G401.6 (cell line): ENCODE measurements at regions not wholly inside any gene's neighbourhood (a gene's known extent, or its start where the extent isn't known, plus 50 kb on each side); places are given as distances from the start of the nearest gene placed in this dataset.

Experiments
- FAIRE-seq: peaks from 2 replicates; lab custom pipeline; 2012; peaks lifted over from hg19 to GRCh38; lab: Jason Lieb, UNC

- no peak for FAIRE-seq
Observed at GRCh38 chr13:50071379-50071778, 56.1 kb downstream of the KCNRG start.

- no peak for FAIRE-seq
Observed at GRCh38 chr13:50072676-50073075, 57.4 kb downstream of the KCNRG start.

GRCh38 chr13:50073340-50073739, 58.1 kb downstream of the KCNRG start:
- no peak for FAIRE-seq

- no peak for FAIRE-seq
Observed at GRCh38 chr13:50074843-50075242, 59.6 kb downstream of the KCNRG start.

- no peak for FAIRE-seq
Observed at GRCh38 chr13:50075619-50076097, 60.4 kb downstream of the KCNRG start.

GRCh38 chr13:50077431-50077830, 62.2 kb downstream of the KCNRG start:
- peak; percentile 75 for FAIRE-seq

- no peak for FAIRE-seq
Observed at GRCh38 chr13:50078231-50078894, 63.1 kb downstream of the KCNRG start.

GRCh38 chr13:50078895-50079654, 63.8 kb downstream of the KCNRG start:
- FAIRE-seq, result peak; percentile 68

GRCh38 chr13:50079655-50080202, 64.5 kb downstream of the KCNRG start:
- peak; percentile 23 for FAIRE-seq

GRCh38 chr13:50080203-50080910, 65.1 kb downstream of the KCNRG start:
- no peak for FAIRE-seq

GRCh38 chr13:50080911-50081678, 65.9 kb downstream of the KCNRG start:
- no peak for FAIRE-seq

- FAIRE-seq, result peak; percentile 99
Observed at GRCh38 chr13:50081679-50082425, 66.6 kb downstream of the KCNRG start.

- FAIRE-seq, result peak; percentile 70
Observed at GRCh38 chr13:50082426-50083281, 67.4 kb downstream of the KCNRG start.

GRCh38 chr13:50085063-50085462, 69.8 kb downstream of the KCNRG start:
- peak; percentile 97 for FAIRE-seq

GRCh38 chr13:50089633-50090032, 74.4 kb downstream of the KCNRG start:
- no peak for FAIRE-seq

GRCh38 chr13:50090211-50090610, 75.0 kb downstream of the KCNRG start:
- FAIRE-seq, result no peak

- peak; percentile 17 for FAIRE-seq
Observed at GRCh38 chr13:50094615-50095293, 79.5 kb downstream of the KCNRG start.

- peak; percentile 72 for FAIRE-seq
Observed at GRCh38 chr13:50098693-50099092, 83.4 kb downstream of the KCNRG start.

- FAIRE-seq, result no peak
Observed at GRCh38 chr13:50099473-50099872, 84.2 kb downstream of the KCNRG start.

GRCh38 chr13:50101590-50101989, 86.3 kb downstream of the KCNRG start:
- FAIRE-seq, result no peak
